ENCODE measurements at regions not wholly inside any gene's neighbourhood (a gene's known extent, or its start where the extent isn't known, plus 50 kb on each side); places are given as distances from the start of the nearest gene placed in this dataset.
"Not testable (repeated sequence)": the region's sequence is repeated elsewhere in the genome, so short reads cannot be mapped to it uniquely, and the experiment has no call there.

GRCh38 chr1:112829691-112830090, 114.6 kb upstream of the PPM1J start:
- TF ChIP-seq CTCF (conservative IDR thresholded peaks at IDR 0.05 in 1 of 2, IDR thresholded peaks at IDR 0.05 in 1 of 2; ENCODE audit: low read depth in 1 of 2, low read length in 2 of 2); EZH2 (IDR thresholded peaks at IDR 0.05; ENCODE audit: low read length, missing control alignments): not testable (repeated sequence)
